ENCODE measurements at regions not wholly inside any gene's neighbourhood (a gene's known extent, or its start where the extent isn't known, plus 50 kb on each side); places are given as distances from the start of the nearest gene placed in this dataset.

- Histone ChIP-seq H3K4me1 (ENCODE audit: insufficient read depth, low read length) (no peaks in the 10 kb centered on the region), H2AFZ (ENCODE audit: low read length) (no peak overlapping the region), H3K9ac (ENCODE audit: insufficient read depth, low read depth, low read length) (no peak overlapping the region), H3K27me3 (ENCODE audit: control insufficient read depth in 1 of 2, insufficient read depth in 2 of 2, low read length in 2 of 2) (peaks cover 1 to 15% of the 10 kb centered on the region in 2 experiments; a peak in 3 of 5 replicates), H4K20me1 (ENCODE audit: insufficient read depth, low read length) (no peaks in the 10 kb centered on the region), H3K27ac (ENCODE audit: extremely low read length, insufficient read depth, low read length) (no peak overlapping the region), H3K4me3 (replicated peaks in 1 of 3; ENCODE audit: insufficient read depth in 1 of 3, low read depth in 2 of 3, low read length in 3 of 3) (no peak overlapping the region), H3K79me2 (ENCODE audit: insufficient read depth, low read length) (no peaks in the 10 kb centered on the region), H3K9me3 (ENCODE audit: low read length) (no peaks in the 10 kb centered on the region), H3K4me2 (ENCODE audit: low read depth, low read length) (no peak overlapping the region), H3K36me3 (replicated peaks in 1 of 2; ENCODE audit: control insufficient read depth in 1 of 2, insufficient read depth in 2 of 2, low read length in 2 of 2) (no peaks in the 10 kb centered on the region)
- in situ Hi-C loops (cut with HindIII; ENCODE audit: extremely low pct_ligation_motif_present, low pct_unique_long_range_greater_than_20kb), result no loop called here
- TF ChIP-seq FIP1L1 (IDR thresholded peaks at IDR 0.05; ENCODE audit: borderline replicate concordance, insufficient read depth, low read depth, low read length) (no peak), ZNF225 (CRISPR knock-in tag; IDR thresholded peaks at IDR 0.05) (no peak), BRD4 (CRISPR knock-in tag; IDR thresholded peaks at IDR 0.05) (no peak), ZNF282 (IDR thresholded peaks at IDR 0.05; ENCODE audit: partially characterized antibody) (no peak), ZNF383 (CRISPR knock-in tag; IDR thresholded peaks at IDR 0.05; ENCODE audit: borderline replicate concordance) (no peak), ZSCAN31 (CRISPR knock-in tag; IDR thresholded peaks at IDR 0.05; ENCODE audit: low read depth) (no peak), KDM5A (IDR thresholded peaks at IDR 0.05; ENCODE audit: borderline replicate concordance, low read length) (no peak), NCOA1 (CRISPR knock-in tag; IDR thresholded peaks at IDR 0.05) (no peak), HNF4G (IDR thresholded peaks at IDR 0.05; ENCODE audit: borderline replicate concordance, low read depth, low read length) (no peak), HNF4G (CRISPR knock-in tag; IDR thresholded peaks at IDR 0.05; ENCODE audit: borderline replicate concordance, low read depth) (no peak), ATF2 (CRISPR knock-in tag; IDR thresholded peaks at IDR 0.05) (no peak), ZNF17 (CRISPR knock-in tag; IDR thresholded peaks at IDR 0.05) (no peak), ZNF576 (CRISPR knock-in tag; IDR thresholded peaks at IDR 0.05) (no peak)
- TF ChIP-seq, protein P1, sequence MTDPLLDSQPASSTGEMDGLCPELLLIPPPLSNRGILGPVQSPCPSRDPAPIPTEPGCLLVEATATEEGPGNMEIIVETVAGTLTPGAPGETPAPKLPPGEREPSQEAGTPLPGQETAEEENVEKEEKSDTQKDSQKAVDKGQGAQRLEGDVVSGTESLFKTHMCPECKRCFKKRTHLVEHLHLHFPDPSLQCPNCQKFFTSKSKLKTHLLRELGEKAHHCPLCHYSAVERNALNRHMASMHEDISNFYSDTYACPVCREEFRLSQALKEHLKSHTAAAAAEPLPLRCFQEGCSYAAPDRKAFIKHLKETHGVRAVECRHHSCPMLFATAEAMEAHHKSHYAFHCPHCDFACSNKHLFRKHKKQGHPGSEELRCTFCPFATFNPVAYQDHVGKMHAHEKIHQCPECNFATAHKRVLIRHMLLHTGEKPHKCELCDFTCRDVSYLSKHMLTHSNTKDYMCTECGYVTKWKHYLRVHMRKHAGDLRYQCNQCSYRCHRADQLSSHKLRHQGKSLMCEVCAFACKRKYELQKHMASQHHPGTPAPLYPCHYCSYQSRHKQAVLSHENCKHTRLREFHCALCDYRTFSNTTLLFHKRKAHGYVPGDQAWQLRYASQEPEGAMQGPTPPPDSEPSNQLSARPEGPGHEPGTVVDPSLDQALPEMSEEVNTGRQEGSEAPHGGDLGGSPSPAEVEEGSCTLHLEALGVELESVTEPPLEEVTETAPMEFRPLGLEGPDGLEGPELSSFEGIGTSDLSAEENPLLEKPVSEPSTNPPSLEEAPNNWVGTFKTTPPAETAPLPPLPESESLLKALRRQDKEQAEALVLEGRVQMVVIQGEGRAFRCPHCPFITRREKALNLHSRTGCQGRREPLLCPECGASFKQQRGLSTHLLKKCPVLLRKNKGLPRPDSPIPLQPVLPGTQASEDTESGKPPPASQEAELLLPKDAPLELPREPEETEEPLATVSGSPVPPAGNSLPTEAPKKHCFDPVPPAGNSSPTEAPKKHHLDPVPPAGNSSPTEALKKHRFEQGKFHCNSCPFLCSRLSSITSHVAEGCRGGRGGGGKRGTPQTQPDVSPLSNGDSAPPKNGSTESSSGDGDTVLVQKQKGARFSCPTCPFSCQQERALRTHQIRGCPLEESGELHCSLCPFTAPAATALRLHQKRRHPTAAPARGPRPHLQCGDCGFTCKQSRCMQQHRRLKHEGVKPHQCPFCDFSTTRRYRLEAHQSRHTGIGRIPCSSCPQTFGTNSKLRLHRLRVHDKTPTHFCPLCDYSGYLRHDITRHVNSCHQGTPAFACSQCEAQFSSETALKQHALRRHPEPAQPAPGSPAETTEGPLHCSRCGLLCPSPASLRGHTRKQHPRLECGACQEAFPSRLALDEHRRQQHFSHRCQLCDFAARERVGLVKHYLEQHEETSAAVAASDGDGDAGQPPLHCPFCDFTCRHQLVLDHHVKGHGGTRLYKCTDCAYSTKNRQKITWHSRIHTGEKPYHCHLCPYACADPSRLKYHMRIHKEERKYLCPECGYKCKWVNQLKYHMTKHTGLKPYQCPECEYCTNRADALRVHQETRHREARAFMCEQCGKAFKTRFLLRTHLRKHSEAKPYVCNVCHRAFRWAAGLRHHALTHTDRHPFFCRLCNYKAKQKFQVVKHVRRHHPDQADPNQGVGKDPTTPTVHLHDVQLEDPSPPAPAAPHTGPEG (CRISPR knock-in tag; IDR thresholded peaks at IDR 0.05), result no peak
- 8% methylated on average over 2 of the region's 3 CpGs for WGBS (ENCODE audit: low lambda C conversion rate)
- ATAC-seq (no peak), DNase-seq (ENCODE audit: low spot score) (no peak), FAIRE-seq (no peak)
- no TSS peak for BruUV-seq (replicated peaks)
- intact Hi-C loops (cut with micrococcal nuclease; ENCODE audit: unreplicated experiment), result loop anchor here (1.0 kb wide), 1 partner anchor 8 kb away; no protein-coding TSS in a partner anchor
- CTCF ChIA-PET (ENCODE audit: low intra/inter-chr PET ratio, low total read pairs), result no interaction called here
- POLR2A ChIA-PET, result no interaction called here
Measured at GRCh38 chr11:134757633-134758032, 345.6 kb upstream of the B3GAT1 start.
